ENCODE measurements at regions not wholly inside any gene's neighbourhood (a gene's known extent, or its start where the extent isn't known, plus 50 kb on each side); places are given as distances from the start of the nearest gene placed in this dataset.
"Not testable (repeated sequence)": the region's sequence is repeated elsewhere in the genome, so short reads cannot be mapped to it uniquely, and the experiment has no call there.

GRCh38 chrX:3522101-3522650 is 175.7 kb upstream of the MXRA5 start:
- intact Hi-C loops (cut with micrococcal nuclease), result no loop called here
- H3K4me3 Mint-ChIP-seq, result no peak overlapping the region
- no peaks in the 10 kb centered on the region for H3K36me3 Mint-ChIP-seq (ENCODE audit: low read depth)
- H3K4me1 Mint-ChIP-seq (ENCODE audit: low read depth), result no peaks in the 10 kb centered on the region
- no peaks in the 10 kb centered on the region for H3K27me3 Mint-ChIP-seq
- no peak overlapping the region for H3K27ac Mint-ChIP-seq
- no peaks in the 10 kb centered on the region for H3K9me3 Mint-ChIP-seq

- Mint-ChIP-seq H3K4me1 (ENCODE audit: low read depth) (no peaks in the 10 kb centered on the region), H3K36me3 (ENCODE audit: low read depth) (no peaks in the 10 kb centered on the region), H3K27me3 (no peaks in the 10 kb centered on the region), H3K9me3 (no peaks in the 10 kb centered on the region), H3K27ac (no peak overlapping the region), H3K4me3 (no peak overlapping the region)
- intact Hi-C loops (cut with micrococcal nuclease), result no loop called here
Observed at GRCh38 chrX:3521396-3521795, 174.9 kb upstream of the MXRA5 start.

- Mint-ChIP-seq H3K9me3 (no peaks in the 10 kb centered on the region), H3K27ac (no peak overlapping the region), H3K4me1 (ENCODE audit: low read depth) (no peaks in the 10 kb centered on the region), H3K36me3 (ENCODE audit: low read depth) (no peaks in the 10 kb centered on the region), H3K4me3 (no peak overlapping the region), H3K27me3 (no peaks in the 10 kb centered on the region)
- intact Hi-C loops (cut with micrococcal nuclease), result no loop called here
Observed at GRCh38 chrX:3520982-3521381, 174.5 kb upstream of the MXRA5 start.

GRCh38 chrX:3520458-3520857 is 174.0 kb upstream of the MXRA5 start:
- intact Hi-C loops (cut with micrococcal nuclease), result no loop called here
- H3K27me3 Mint-ChIP-seq, result no peaks in the 10 kb centered on the region
- no peak overlapping the region for H3K4me3 Mint-ChIP-seq
- no peaks in the 10 kb centered on the region for H3K36me3 Mint-ChIP-seq (ENCODE audit: low read depth)
- no peaks in the 10 kb centered on the region for H3K4me1 Mint-ChIP-seq (ENCODE audit: low read depth)
- no peaks in the 10 kb centered on the region for H3K9me3 Mint-ChIP-seq
- H3K27ac Mint-ChIP-seq, result no peak overlapping the region

- H3K36me3 Mint-ChIP-seq (ENCODE audit: low read depth); H3K4me3 Mint-ChIP-seq; intact Hi-C loops (cut with micrococcal nuclease); H3K4me1 Mint-ChIP-seq (ENCODE audit: low read depth); H3K9me3 Mint-ChIP-seq; H3K27ac Mint-ChIP-seq; H3K27me3 Mint-ChIP-seq: not testable (repeated sequence)
Observed at GRCh38 chrX:3519384-3519783, 172.9 kb upstream of the MXRA5 start.

- no peaks in the 10 kb centered on the region for H3K4me1 Mint-ChIP-seq (ENCODE audit: low read depth)
Observed at GRCh38 chrX:3518870-3519269, 172.4 kb upstream of the MXRA5 start.

GRCh38 chrX:3516051-3516541 is 169.6 kb upstream of the MXRA5 start:
- no peaks in the 10 kb centered on the region for H3K4me1 Mint-ChIP-seq (ENCODE audit: low read depth)
- no peaks in the 10 kb centered on the region for H3K36me3 Mint-ChIP-seq (ENCODE audit: low read depth)
- intact Hi-C loops (cut with micrococcal nuclease), result no loop called here
- H3K4me3 Mint-ChIP-seq, result no peak overlapping the region
- H3K27ac Mint-ChIP-seq, result no peak overlapping the region
- H3K9me3 Mint-ChIP-seq, result no peaks in the 10 kb centered on the region
- no peaks in the 10 kb centered on the region for H3K27me3 Mint-ChIP-seq

More at GRCh38 chrX:3518870-3519269, 172.4 kb upstream of the MXRA5 start:
- Mint-ChIP-seq H3K9me3 (no peaks in the 10 kb centered on the region), H3K4me3 (no peak overlapping the region), H3K27ac (no peak overlapping the region), H3K27me3 (no peaks in the 10 kb centered on the region), H3K36me3 (ENCODE audit: low read depth) (no peaks in the 10 kb centered on the region)
- intact Hi-C loops (cut with micrococcal nuclease), result no loop called here

- H3K4me3 Mint-ChIP-seq, result no peak overlapping the region
- intact Hi-C loops (cut with micrococcal nuclease), result no loop called here
- no peaks in the 10 kb centered on the region for H3K4me1 Mint-ChIP-seq (ENCODE audit: low read depth)
- H3K9me3 Mint-ChIP-seq, result no peaks in the 10 kb centered on the region
- H3K27ac Mint-ChIP-seq, result no peak overlapping the region
- no peaks in the 10 kb centered on the region for H3K27me3 Mint-ChIP-seq
- no peaks in the 10 kb centered on the region for H3K36me3 Mint-ChIP-seq (ENCODE audit: low read depth)
Observed at GRCh38 chrX:3514996-3515395, 168.5 kb upstream of the MXRA5 start.

GRCh38 chrX:3512150-3512549 is 165.7 kb upstream of the MXRA5 start:
- not testable (repeated sequence) for H3K9me3 Mint-ChIP-seq

GRCh38 chrX:3509934-3510333 is 163.5 kb upstream of the MXRA5 start:
- H3K9me3 Mint-ChIP-seq, result no peaks in the 10 kb centered on the region
- intact Hi-C loops (cut with micrococcal nuclease), result no loop called here
- no peak overlapping the region for H3K4me3 Mint-ChIP-seq
- H3K27me3 Mint-ChIP-seq, result no peaks in the 10 kb centered on the region
- H3K27ac Mint-ChIP-seq, result no peak overlapping the region
- no peaks in the 10 kb centered on the region for H3K36me3 Mint-ChIP-seq (ENCODE audit: low read depth)
- no peaks in the 10 kb centered on the region for H3K4me1 Mint-ChIP-seq (ENCODE audit: low read depth)

More at GRCh38 chrX:3512150-3512549, 165.7 kb upstream of the MXRA5 start:
- H3K27ac Mint-ChIP-seq; H3K4me3 Mint-ChIP-seq; H3K4me1 Mint-ChIP-seq (ENCODE audit: low read depth); H3K36me3 Mint-ChIP-seq (ENCODE audit: low read depth); intact Hi-C loops (cut with micrococcal nuclease); H3K27me3 Mint-ChIP-seq: not testable (repeated sequence)

- Mint-ChIP-seq H3K36me3 (ENCODE audit: low read depth) (no peaks in the 10 kb centered on the region), H3K27ac (no peak overlapping the region), H3K9me3 (no peaks in the 10 kb centered on the region), H3K4me1 (ENCODE audit: low read depth) (no peaks in the 10 kb centered on the region), H3K4me3 (no peak overlapping the region), H3K27me3 (no peaks in the 10 kb centered on the region)
- intact Hi-C loops (cut with micrococcal nuclease), result no loop called here
Observed at GRCh38 chrX:3504916-3505315, 158.5 kb upstream of the MXRA5 start.

GRCh38 chrX:3501833-3502535 is 155.5 kb upstream of the MXRA5 start:
- no peaks in the 10 kb centered on the region for H3K36me3 Mint-ChIP-seq (ENCODE audit: low read depth)
- no peak overlapping the region for H3K4me3 Mint-ChIP-seq

GRCh38 chrX:3495836-3496769 is 149.7 kb upstream of the MXRA5 start:
- intact Hi-C loops (cut with micrococcal nuclease); H3K27me3 Mint-ChIP-seq; H3K4me1 Mint-ChIP-seq (ENCODE audit: low read depth); H3K9me3 Mint-ChIP-seq; H3K36me3 Mint-ChIP-seq (ENCODE audit: low read depth); H3K4me3 Mint-ChIP-seq; H3K27ac Mint-ChIP-seq: not testable (repeated sequence)

More at GRCh38 chrX:3501833-3502535, 155.5 kb upstream of the MXRA5 start:
- H3K27ac Mint-ChIP-seq, result no peak overlapping the region
- intact Hi-C loops (cut with micrococcal nuclease), result no loop called here
- H3K9me3 Mint-ChIP-seq, result peaks cover 8% of the 10 kb centered on the region
- H3K4me1 Mint-ChIP-seq (ENCODE audit: low read depth), result no peaks in the 10 kb centered on the region
- no peaks in the 10 kb centered on the region for H3K27me3 Mint-ChIP-seq

- intact Hi-C loops (cut with micrococcal nuclease), result no loop called here
- H3K9me3 Mint-ChIP-seq, result peaks cover 8% of the 10 kb centered on the region
Observed at GRCh38 chrX:3493605-3494004, 147.2 kb upstream of the MXRA5 start.

More at GRCh38 chrX:3493605-3494004, 147.2 kb upstream of the MXRA5 start:
- H3K27me3 Mint-ChIP-seq, result no peaks in the 10 kb centered on the region
- no peaks in the 10 kb centered on the region for H3K36me3 Mint-ChIP-seq (ENCODE audit: low read depth)
- H3K27ac Mint-ChIP-seq, result no peak overlapping the region
- no peaks in the 10 kb centered on the region for H3K4me1 Mint-ChIP-seq (ENCODE audit: low read depth)
- no peak overlapping the region for H3K4me3 Mint-ChIP-seq

Data from dendritic cell treated with granulocyte-macrophage colony-stimulating factor and Interleukin-4, amounts not matched to agents 40 ng/mL and 50 ng/mL, for 4 days (primary cell).